Neural crest cell (in vitro differentiated cells): ENCODE measurements at regions not wholly inside any gene's neighbourhood (a gene's known extent, or its start where the extent isn't known, plus 50 kb on each side); places are given as distances from the start of the nearest gene placed in this dataset.

Source experiments
- DNase-seq: peaks from one replicate; pipeline ENCODE4 v3.0.0; 2021; ENCODE audit warnings: low read depth, mixed read lengths, low spot score
- H3K27ac Mint-ChIP-seq: one replicate; pipeline ENCODE4 v1.8.0; 2021; ENCODE audit warnings: mild to moderate bottlenecking, mixed read lengths; ENCODE audit not compliant: unreplicated experiment
- H3K27me3 Mint-ChIP-seq: 2 replicates; pipeline ENCODE4 v1.8.0; 2021; ENCODE audit warnings: low read depth, mild to moderate bottlenecking, mixed read lengths
- H3K36me3 Mint-ChIP-seq: 2 replicates; pipeline ENCODE4 v1.8.0; 2021; ENCODE audit warnings: low read depth, mild to moderate bottlenecking, mixed read lengths
- H3K4me1 Mint-ChIP-seq: 2 replicates; pipeline ENCODE4 v1.8.0; 2021; ENCODE audit warnings: mixed read lengths
- H3K4me3 Mint-ChIP-seq: one replicate; pipeline ENCODE4 v1.8.0; 2021; ENCODE audit warnings: mild to moderate bottlenecking, mixed read lengths
- H3K9me3 Mint-ChIP-seq: 2 replicates; pipeline ENCODE4 v1.8.0; 2021; ENCODE audit warnings: mixed read lengths
- TF ChIP-seq, protein P1 (sequence below): fragments of 200-600 bp; sonication (generic); conservative IDR thresholded peaks from 2 replicates; pipeline ENCODE4 v1.5.0; 2021; ENCODE audit warnings: antibody characterized with exemption, mild to moderate bottlenecking

DNA sequence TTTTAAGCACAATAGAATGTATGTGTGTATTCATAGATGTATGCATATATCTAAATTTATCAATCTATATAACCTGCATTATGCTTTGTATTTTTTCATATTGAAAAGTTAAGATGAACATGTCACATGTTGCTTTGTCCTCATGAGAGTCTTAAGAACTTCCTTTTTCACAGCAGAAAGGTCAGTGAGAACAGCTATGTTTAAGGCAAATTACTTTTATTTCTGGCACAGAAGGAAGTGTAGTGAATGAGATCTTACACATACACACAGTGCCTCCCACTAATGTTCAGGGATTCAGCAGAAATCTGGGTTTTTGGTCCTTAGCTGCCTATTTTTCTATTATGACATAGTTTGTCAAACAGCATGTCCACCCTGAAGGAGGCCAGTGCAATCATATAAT lies 134.8 kb downstream of the TMEM26 start:
- Mint-ChIP-seq H3K27me3 (no peaks in the 10 kb centered on the region), H3K27ac (no peak overlapping the region), H3K4me1 (no peaks in the 10 kb centered on the region), H3K4me3 (no peak overlapping the region), H3K9me3 (no peaks in the 10 kb centered on the region), H3K36me3 (no peaks in the 10 kb centered on the region)
- TF ChIP-seq, protein P1, sequence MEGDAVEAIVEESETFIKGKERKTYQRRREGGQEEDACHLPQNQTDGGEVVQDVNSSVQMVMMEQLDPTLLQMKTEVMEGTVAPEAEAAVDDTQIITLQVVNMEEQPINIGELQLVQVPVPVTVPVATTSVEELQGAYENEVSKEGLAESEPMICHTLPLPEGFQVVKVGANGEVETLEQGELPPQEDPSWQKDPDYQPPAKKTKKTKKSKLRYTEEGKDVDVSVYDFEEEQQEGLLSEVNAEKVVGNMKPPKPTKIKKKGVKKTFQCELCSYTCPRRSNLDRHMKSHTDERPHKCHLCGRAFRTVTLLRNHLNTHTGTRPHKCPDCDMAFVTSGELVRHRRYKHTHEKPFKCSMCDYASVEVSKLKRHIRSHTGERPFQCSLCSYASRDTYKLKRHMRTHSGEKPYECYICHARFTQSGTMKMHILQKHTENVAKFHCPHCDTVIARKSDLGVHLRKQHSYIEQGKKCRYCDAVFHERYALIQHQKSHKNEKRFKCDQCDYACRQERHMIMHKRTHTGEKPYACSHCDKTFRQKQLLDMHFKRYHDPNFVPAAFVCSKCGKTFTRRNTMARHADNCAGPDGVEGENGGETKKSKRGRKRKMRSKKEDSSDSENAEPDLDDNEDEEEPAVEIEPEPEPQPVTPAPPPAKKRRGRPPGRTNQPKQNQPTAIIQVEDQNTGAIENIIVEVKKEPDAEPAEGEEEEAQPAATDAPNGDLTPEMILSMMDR: no peak
- no peak for DNase-seq

GRCh38 chr10:61317706-61318105 lies 135.5 kb downstream of the TMEM26 start:
- no peaks in the 10 kb centered on the region for H3K4me1 Mint-ChIP-seq
- H3K36me3 Mint-ChIP-seq: no peaks in the 10 kb centered on the region

DNA sequence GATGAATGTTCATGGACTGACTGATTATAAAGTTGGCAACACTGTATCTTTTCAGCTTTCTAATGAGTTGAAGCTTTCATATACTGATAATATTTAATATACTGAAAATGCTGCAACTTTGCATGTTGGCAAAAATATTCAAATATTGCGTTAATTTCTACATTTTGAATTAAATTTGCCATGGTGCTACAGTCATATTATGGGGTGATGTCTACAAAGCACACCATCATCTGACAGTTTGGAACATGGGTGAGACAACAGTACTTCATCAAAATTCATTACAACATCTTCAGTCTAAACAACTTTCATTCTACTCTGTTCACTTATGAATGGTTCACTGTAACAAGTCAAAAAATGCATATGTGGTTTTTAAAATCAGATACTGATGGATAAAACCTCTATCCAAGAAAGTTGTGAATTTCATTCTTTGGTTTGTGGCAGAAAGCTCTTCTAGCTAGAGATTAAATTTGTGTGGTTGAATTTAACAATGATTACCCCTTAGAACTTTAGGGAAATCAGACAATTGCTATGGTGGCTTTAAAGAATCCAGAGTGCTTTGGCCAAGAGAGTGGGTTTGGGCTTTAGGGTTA lies 136.4 kb downstream of the TMEM26 start:
- Mint-ChIP-seq H3K4me1 (no peaks in the 10 kb centered on the region), H3K27ac (no peak overlapping the region), H3K4me3 (no peak overlapping the region), H3K27me3 (no peaks in the 10 kb centered on the region), H3K36me3 (no peaks in the 10 kb centered on the region), H3K9me3 (no peaks in the 10 kb centered on the region)
- no peak for DNase-seq
- TF ChIP-seq, protein P1: no peak

More at GRCh38 chr10:61317706-61318105, 135.5 kb downstream of the TMEM26 start:
- Mint-ChIP-seq H3K27me3 (no peaks in the 10 kb centered on the region), H3K9me3 (no peaks in the 10 kb centered on the region), H3K4me3 (no peak overlapping the region), H3K27ac (no peak overlapping the region)
- TF ChIP-seq, protein P1: no peak
- DNase-seq: no peak

- Mint-ChIP-seq H3K4me3 (no peak overlapping the region), H3K27me3 (no peaks in the 10 kb centered on the region), H3K36me3 (no peaks in the 10 kb centered on the region), H3K9me3 (peaks cover 2% of the 10 kb centered on the region), H3K4me1 (no peaks in the 10 kb centered on the region), H3K27ac (no peak overlapping the region)
- no peak for DNase-seq
- TF ChIP-seq, protein P1: no peak
Observed at GRCh38 chr10:61314273-61314672, 138.9 kb downstream of the TMEM26 start.

DNA sequence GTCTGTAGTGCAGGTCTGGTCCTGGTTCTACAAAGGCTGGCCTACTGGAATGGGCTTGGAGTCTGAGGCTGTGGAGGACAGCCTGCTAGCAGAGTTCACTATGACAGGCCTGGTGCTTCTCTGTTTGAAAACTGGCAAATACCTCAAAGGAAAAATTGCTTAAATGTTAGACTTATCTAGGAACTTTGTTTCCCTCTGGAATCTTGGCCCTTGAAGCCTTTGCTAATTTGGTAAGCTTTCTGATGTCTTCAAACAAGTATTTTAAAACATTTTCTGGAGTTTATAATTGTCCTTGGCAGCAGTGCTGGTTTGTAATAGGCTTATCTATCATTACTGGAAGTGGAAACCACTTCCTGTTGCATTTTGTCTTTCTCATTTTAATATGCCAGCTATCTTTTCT lies 139.7 kb downstream of the TMEM26 start:
- Mint-ChIP-seq H3K4me1 (no peaks in the 10 kb centered on the region), H3K27ac (no peak overlapping the region), H3K36me3 (no peaks in the 10 kb centered on the region), H3K9me3 (peaks cover 2% of the 10 kb centered on the region), H3K27me3 (no peaks in the 10 kb centered on the region), H3K4me3 (no peak overlapping the region)
- TF ChIP-seq, protein P1: no peak
- DNase-seq: no peak
